ENCODE measurements at regions not wholly inside any gene's neighbourhood (a gene's known extent, or its start where the extent isn't known, plus 50 kb on each side); places are given as distances from the start of the nearest gene placed in this dataset.

DNA sequence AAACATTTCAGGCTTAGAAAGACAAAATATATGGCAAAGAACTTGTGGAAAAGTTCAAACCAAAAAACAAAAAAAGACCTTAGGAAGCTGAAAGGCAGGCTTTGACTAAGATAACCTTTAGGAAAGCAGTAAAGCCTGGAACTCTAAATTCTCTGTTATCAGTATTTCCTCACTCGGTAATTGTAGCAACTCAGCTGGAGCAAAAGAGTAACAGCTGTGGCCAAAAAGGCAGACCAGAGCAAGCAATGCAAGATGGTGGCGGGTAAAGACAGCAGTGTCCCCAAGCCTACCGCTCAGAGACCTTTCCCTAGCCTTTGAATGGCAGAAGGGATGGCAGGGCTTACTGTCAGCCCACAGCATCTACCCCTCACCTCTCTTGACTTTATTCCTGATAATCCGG, 63.1 kb upstream of the KLHL13 start:
- ChIA-PET POLR2A (no interaction called here), CTCF (ENCODE audit: unreplicated experiment) (no interaction called here)
- Histone ChIP-seq H3K27ac (ENCODE audit: low read depth, low read length, poor library complexity, severe bottlenecking) (no peak overlapping the region), H3K79me2 (ENCODE audit: insufficient read depth, low read depth, low read length) (no peaks in the 10 kb centered on the region), H2AFZ (ENCODE audit: low read length) (no peak overlapping the region), H4K20me1 (ENCODE audit: insufficient read depth, low read length) (no peaks in the 10 kb centered on the region), H3K9me2 (ENCODE audit: insufficient read depth, low read length) (no peaks in the 10 kb centered on the region), H3K4me2 (ENCODE audit: low read length) (no peak overlapping the region), H3K4me1 (ENCODE audit: insufficient read depth, low read length, poor library complexity, severe bottlenecking) (no peaks in the 10 kb centered on the region), H3K9me3 (ENCODE audit: low read length) (no peaks in the 10 kb centered on the region), H3K4me3 (ENCODE audit: low read depth, low read length, poor library complexity, severe bottlenecking) (no peak overlapping the region), H3K36me3 (ENCODE audit: insufficient read depth, low read length) (no peaks in the 10 kb centered on the region)
- intact Hi-C loops (cut with micrococcal nuclease; ENCODE audit: unreplicated experiment), result no loop called here
- DNase-seq (ENCODE audit: low spot score), result no peak
- no TSS peak for BruUV-seq (replicated peaks)
- TF ChIP-seq EZH2phosphoT487 (IDR thresholded peaks at IDR 0.05; ENCODE audit: borderline replicate concordance, low read depth, low read length) (no peak), CTCF (conservative IDR thresholded peaks at IDR 0.05; ENCODE audit: low read length) (no peak)

DNA sequence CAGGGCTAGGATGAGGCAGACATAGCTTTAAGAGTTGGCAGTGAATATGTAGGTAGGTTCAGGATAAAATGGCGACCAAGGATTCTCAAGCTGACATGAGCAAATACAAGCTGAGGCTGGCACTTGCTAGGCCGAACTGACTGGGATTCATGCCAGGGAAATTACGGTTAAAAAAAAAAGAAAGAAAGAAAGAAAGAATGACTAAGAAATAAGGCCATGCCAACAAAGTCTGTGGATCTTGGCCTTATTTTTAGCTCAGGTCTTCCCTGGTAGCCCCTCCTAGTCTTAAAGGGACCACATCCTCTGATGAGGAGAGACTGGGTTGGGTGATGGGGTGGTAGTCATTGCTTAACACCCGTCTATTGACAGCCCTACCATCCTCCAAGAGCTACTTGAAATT, 64.4 kb upstream of the KLHL13 start:
- Histone ChIP-seq H3K4me3 (ENCODE audit: low read depth, low read length, poor library complexity, severe bottlenecking) (no peak overlapping the region), H3K27ac (ENCODE audit: low read depth, low read length, poor library complexity, severe bottlenecking) (no peak overlapping the region), H2AFZ (ENCODE audit: low read length) (no peak overlapping the region), H4K20me1 (ENCODE audit: insufficient read depth, low read length) (no peaks in the 10 kb centered on the region), H3K9me2 (ENCODE audit: insufficient read depth, low read length) (no peaks in the 10 kb centered on the region), H3K4me2 (ENCODE audit: low read length) (no peak overlapping the region), H3K4me1 (ENCODE audit: insufficient read depth, low read length, poor library complexity, severe bottlenecking) (no peaks in the 10 kb centered on the region), H3K36me3 (ENCODE audit: insufficient read depth, low read length) (no peaks in the 10 kb centered on the region), H3K79me2 (ENCODE audit: insufficient read depth, low read depth, low read length) (no peaks in the 10 kb centered on the region), H3K9me3 (ENCODE audit: low read length) (no peaks in the 10 kb centered on the region)
- POLR2A ChIA-PET, result interaction anchor here (0.5 to 0.6 kb wide), 2 partner anchors 38 to 40 kb away, joined by 4 to 5 read pairs; no protein-coding TSS in a partner anchor
- intact Hi-C loops (cut with micrococcal nuclease; ENCODE audit: unreplicated experiment), result no loop called here
- CTCF ChIA-PET (ENCODE audit: unreplicated experiment), result interaction anchor here (0.6 kb wide), 1 partner anchor 451 kb away, joined by 3 read pairs; no protein-coding TSS in a partner anchor
- TF ChIP-seq EZH2phosphoT487 (IDR thresholded peaks at IDR 0.05; ENCODE audit: borderline replicate concordance, low read depth, low read length) (no peak), CTCF (conservative IDR thresholded peaks at IDR 0.05; ENCODE audit: low read length) (no peak)
- no peak for DNase-seq (ENCODE audit: low spot score)
- BruUV-seq (replicated peaks), result no TSS peak

DNA sequence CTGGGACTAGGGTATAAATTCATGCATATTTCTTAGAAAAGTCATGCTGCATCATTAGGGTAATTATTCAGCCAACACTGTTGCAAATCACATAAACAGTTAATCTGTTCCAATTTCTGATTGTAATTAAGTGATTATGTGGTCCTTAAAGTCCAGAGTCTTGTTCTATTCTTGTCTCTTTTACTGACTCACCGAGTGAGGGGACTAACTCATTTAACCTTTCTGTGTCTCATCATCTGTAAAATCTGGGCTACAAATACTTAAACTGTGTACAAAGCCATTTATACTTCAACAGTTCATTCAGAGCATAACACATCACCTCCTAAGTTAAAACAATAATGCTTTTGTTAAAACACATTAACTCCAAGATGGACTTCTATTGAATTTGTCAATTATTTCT, 65.4 kb upstream of the KLHL13 start:
- Histone ChIP-seq H3K4me1 (ENCODE audit: insufficient read depth, low read length, poor library complexity, severe bottlenecking) (no peaks in the 10 kb centered on the region), H3K9me2 (ENCODE audit: insufficient read depth, low read length) (no peaks in the 10 kb centered on the region), H3K79me2 (ENCODE audit: insufficient read depth, low read depth, low read length) (no peaks in the 10 kb centered on the region), H3K27ac (ENCODE audit: low read depth, low read length, poor library complexity, severe bottlenecking) (no peak overlapping the region), H3K9me3 (ENCODE audit: low read length) (no peaks in the 10 kb centered on the region), H4K20me1 (ENCODE audit: insufficient read depth, low read length) (no peaks in the 10 kb centered on the region), H2AFZ (ENCODE audit: low read length) (no peak overlapping the region), H3K4me2 (ENCODE audit: low read length) (no peak overlapping the region), H3K36me3 (ENCODE audit: insufficient read depth, low read length) (no peaks in the 10 kb centered on the region), H3K4me3 (ENCODE audit: low read depth, low read length, poor library complexity, severe bottlenecking) (no peak overlapping the region)
- no TSS peak for BruUV-seq (replicated peaks)
- intact Hi-C loops (cut with micrococcal nuclease; ENCODE audit: unreplicated experiment), result no loop called here
- ChIA-PET POLR2A (no interaction called here), CTCF (ENCODE audit: unreplicated experiment) (no interaction called here)
- no peak for DNase-seq (ENCODE audit: low spot score)
- no peak for TF ChIP-seq CTCF (conservative IDR thresholded peaks at IDR 0.05; ENCODE audit: low read length)
- no peak for TF ChIP-seq EZH2phosphoT487 (IDR thresholded peaks at IDR 0.05; ENCODE audit: borderline replicate concordance, low read depth, low read length)

Data from OCI-LY7 (cell line).